ENCODE measurements at regions not wholly inside any gene's neighbourhood (a gene's known extent, or its start where the extent isn't known, plus 50 kb on each side); places are given as distances from the start of the nearest gene placed in this dataset.

GRCh38 chr3:191781044-191781443 lies 320.1 kb downstream of the PYDC2 start:
- Histone ChIP-seq H3K36me3 (ENCODE audit: control insufficient read depth, insufficient read depth, low read length) (no peaks in the 10 kb centered on the region), H3K9me3 (ENCODE audit: control insufficient read depth, insufficient read depth, low read depth, low read length) (0 out of 2 replicates have a peak, but pooled peaks cover 3% of the 10 kb centered on the region), H3K4me3 (ENCODE audit: low read depth in 2 of 2, low read length in 2 of 2) (no peak overlapping the region), H3K27me3 (ENCODE audit: control insufficient read depth, insufficient read depth, low read length) (no peaks in the 10 kb centered on the region), H3K4me1 (ENCODE audit: control insufficient read depth, insufficient read depth, low read length) (no peaks in the 10 kb centered on the region), H3K27ac (ENCODE audit: low read length) (no peak overlapping the region)
- in situ Hi-C loops (cut with HindIII; ENCODE audit: low pct_unique_long_range_greater_than_20kb, low sequenced_read_pairs) = no loop called here
- ATAC-seq (no peak), DNase-seq (ENCODE audit: low read depth, low spot score) (no peak)
- ChIA-PET CTCF (no interaction called here), POLR2A (interaction anchor here (0.8 kb wide), 1 partner anchor 21 kb away, joined by 3 read pairs; no protein-coding TSS in a partner anchor)
- no TSS peak for BruUV-seq (replicated peaks)
- intact Hi-C loops (cut with micrococcal nuclease; ENCODE audit: unreplicated experiment) = no loop called here
- TF ChIP-seq CTCF (IDR thresholded peaks at IDR 0.05) (no peak), SIN3A (IDR thresholded peaks at IDR 0.05; ENCODE audit: borderline replicate concordance, insufficient read depth, low read depth, low read length) (no peak), TCF7L2 (IDR thresholded peaks at IDR 0.05; ENCODE audit: low read depth, low read length) (no peak), POLR2AphosphoS5 (IDR thresholded peaks at IDR 0.05; ENCODE audit: low read depth, low read length) (no peak)
- TF ChIP-seq, protein P1, sequence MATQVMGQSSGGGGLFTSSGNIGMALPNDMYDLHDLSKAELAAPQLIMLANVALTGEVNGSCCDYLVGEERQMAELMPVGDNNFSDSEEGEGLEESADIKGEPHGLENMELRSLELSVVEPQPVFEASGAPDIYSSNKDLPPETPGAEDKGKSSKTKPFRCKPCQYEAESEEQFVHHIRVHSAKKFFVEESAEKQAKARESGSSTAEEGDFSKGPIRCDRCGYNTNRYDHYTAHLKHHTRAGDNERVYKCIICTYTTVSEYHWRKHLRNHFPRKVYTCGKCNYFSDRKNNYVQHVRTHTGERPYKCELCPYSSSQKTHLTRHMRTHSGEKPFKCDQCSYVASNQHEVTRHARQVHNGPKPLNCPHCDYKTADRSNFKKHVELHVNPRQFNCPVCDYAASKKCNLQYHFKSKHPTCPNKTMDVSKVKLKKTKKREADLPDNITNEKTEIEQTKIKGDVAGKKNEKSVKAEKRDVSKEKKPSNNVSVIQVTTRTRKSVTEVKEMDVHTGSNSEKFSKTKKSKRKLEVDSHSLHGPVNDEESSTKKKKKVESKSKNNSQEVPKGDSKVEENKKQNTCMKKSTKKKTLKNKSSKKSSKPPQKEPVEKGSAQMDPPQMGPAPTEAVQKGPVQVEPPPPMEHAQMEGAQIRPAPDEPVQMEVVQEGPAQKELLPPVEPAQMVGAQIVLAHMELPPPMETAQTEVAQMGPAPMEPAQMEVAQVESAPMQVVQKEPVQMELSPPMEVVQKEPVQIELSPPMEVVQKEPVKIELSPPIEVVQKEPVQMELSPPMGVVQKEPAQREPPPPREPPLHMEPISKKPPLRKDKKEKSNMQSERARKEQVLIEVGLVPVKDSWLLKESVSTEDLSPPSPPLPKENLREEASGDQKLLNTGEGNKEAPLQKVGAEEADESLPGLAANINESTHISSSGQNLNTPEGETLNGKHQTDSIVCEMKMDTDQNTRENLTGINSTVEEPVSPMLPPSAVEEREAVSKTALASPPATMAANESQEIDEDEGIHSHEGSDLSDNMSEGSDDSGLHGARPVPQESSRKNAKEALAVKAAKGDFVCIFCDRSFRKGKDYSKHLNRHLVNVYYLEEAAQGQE (IDR thresholded peaks at IDR 0.05; ENCODE audit: insufficient read depth in 1 of 2, low read depth in 2 of 2, low read length in 1 of 2) = no peak

DNA sequence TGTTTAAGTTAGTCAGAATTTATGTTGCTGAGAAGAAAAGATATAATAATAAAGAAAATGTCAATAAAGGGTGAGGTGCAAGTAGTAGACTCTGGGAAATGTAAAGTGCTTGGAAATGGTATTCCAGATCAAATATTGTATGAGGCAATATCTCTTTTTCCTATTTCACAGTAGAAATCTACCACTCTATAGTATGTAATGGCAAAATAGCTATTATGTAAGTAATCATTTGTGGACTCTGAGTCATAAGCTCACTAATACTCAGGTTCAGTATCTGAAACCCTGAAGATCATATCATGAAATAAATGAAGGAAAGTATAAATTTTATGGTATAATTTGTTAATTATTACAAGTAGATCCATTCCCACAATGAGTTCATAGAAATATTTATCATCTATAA lies 322.1 kb downstream of the PYDC2 start:
- H3K36me3 ChIP-seq (ENCODE audit: control insufficient read depth, insufficient read depth, low read length) = no peaks in the 10 kb centered on the region
- H3K4me3 ChIP-seq (ENCODE audit: low read depth in 2 of 2, low read length in 2 of 2) = no peak overlapping the region
- no peaks in the 10 kb centered on the region for H3K27me3 ChIP-seq (ENCODE audit: control insufficient read depth, insufficient read depth, low read length)
- ATAC-seq (no peak), DNase-seq (ENCODE audit: low read depth, low spot score) (no peak)
- intact Hi-C loops (cut with micrococcal nuclease; ENCODE audit: unreplicated experiment) = no loop called here
- no peak overlapping the region for H3K27ac ChIP-seq (ENCODE audit: low read length)
- H3K4me1 ChIP-seq (ENCODE audit: control insufficient read depth, insufficient read depth, low read length) = no peaks in the 10 kb centered on the region
- TF ChIP-seq TCF7L2 (IDR thresholded peaks at IDR 0.05; ENCODE audit: low read depth, low read length) = no peak
- no peak for TF ChIP-seq CTCF (IDR thresholded peaks at IDR 0.05)
- TF ChIP-seq, protein P1 (IDR thresholded peaks at IDR 0.05; ENCODE audit: insufficient read depth in 1 of 2, low read depth in 2 of 2, low read length in 1 of 2) = no peak
- TF ChIP-seq SIN3A (IDR thresholded peaks at IDR 0.05; ENCODE audit: borderline replicate concordance, insufficient read depth, low read depth, low read length) = no peak
- TF ChIP-seq POLR2AphosphoS5 (IDR thresholded peaks at IDR 0.05; ENCODE audit: low read depth, low read length) = no peak
- ChIA-PET CTCF (no interaction called here), POLR2A (no interaction called here)
- in situ Hi-C loops (cut with HindIII; ENCODE audit: low pct_unique_long_range_greater_than_20kb, low sequenced_read_pairs) = no loop called here
- H3K9me3 ChIP-seq (ENCODE audit: control insufficient read depth, insufficient read depth, low read depth, low read length) = 0 out of 2 replicates have a peak, but pooled peaks cover 2% of the 10 kb centered on the region
- BruUV-seq (replicated peaks) = no TSS peak

Data from Panc1 (cell line).